ENCODE measurements at regions not wholly inside any gene's neighbourhood (a gene's known extent, or its start where the extent isn't known, plus 50 kb on each side); places are given as distances from the start of the nearest gene placed in this dataset.

GRCh38 chr7:24494832-24495231 is 78.4 kb upstream of the PALS2 start:
- no peak overlapping the region for H3K27ac ChIP-seq
- no peak for TF ChIP-seq CTCF (IDR thresholded peaks at IDR 0.05)
- H3K27me3 ChIP-seq, result peaks cover 0 to 8% (median 0%) of the 10 kb centered on the region in 7 donors
- intact Hi-C loops (cut with DNase I), result no loop called here
- no peaks in the 10 kb centered on the region for H3K4me1 ChIP-seq
- no peak for ATAC-seq
- no peak for DNase-seq
- H3K9me3 ChIP-seq, result peaks cover 0 to 15% (median 0%) of the 10 kb centered on the region in 11 donors
- H3K36me3 ChIP-seq, result no peaks in the 10 kb centered on the region
- H3K4me3 ChIP-seq, result no peak overlapping the region
- 91 to 94% methylated on average over 4 of the region's 4 CpGs for WGBS, 2 donors

- DNase-seq (no peak), ATAC-seq (no peak)
- H3K4me3 ChIP-seq, result no peak overlapping the region
- H3K4me1 ChIP-seq, result no peaks in the 10 kb centered on the region
- H3K27ac ChIP-seq, result no peak overlapping the region
- WGBS, 2 donors, result 67 to 72% methylated on average over 2 of the region's 2 CpGs
- H3K27me3 ChIP-seq, result peaks cover 0 to 11% (median 0%) of the 10 kb centered on the region in 7 donors
- TF ChIP-seq CTCF (IDR thresholded peaks at IDR 0.05), result no peak
- peaks cover 0 to 15% (median 0%) of the 10 kb centered on the region in 11 donors for H3K9me3 ChIP-seq
- intact Hi-C loops (cut with DNase I), result no loop called here
- H3K36me3 ChIP-seq, result no peaks in the 10 kb centered on the region
Observed at GRCh38 chr7:24496036-24496435, 77.2 kb upstream of the PALS2 start.

GRCh38 chr7:24498439-24498838 is 74.8 kb upstream of the PALS2 start:
- no peak overlapping the region for H3K4me3 ChIP-seq
- H3K4me1 ChIP-seq, result no peaks in the 10 kb centered on the region
- 50 to 61% methylated on average over 2 of the region's 2 CpGs for WGBS, 2 donors
- no peak for DNase-seq
- no peaks in the 10 kb centered on the region for H3K36me3 ChIP-seq
- ATAC-seq, result no peak
- no peak for TF ChIP-seq CTCF (IDR thresholded peaks at IDR 0.05)
- peaks cover 0 to 11% (median 0%) of the 10 kb centered on the region in 7 donors for H3K27me3 ChIP-seq
- H3K9me3 ChIP-seq, result peaks cover 0 to 15% (median 0%) of the 10 kb centered on the region in 11 donors
- intact Hi-C loops (cut with DNase I), result no loop called here
- H3K27ac ChIP-seq, result no peak overlapping the region

GRCh38 chr7:24499871-24500270 is 73.4 kb upstream of the PALS2 start:
- ATAC-seq (no peak), DNase-seq (no peak)
- Histone ChIP-seq H3K9me3 (peaks cover 0 to 9% (median 0%) of the 10 kb centered on the region in 11 donors), H3K4me1 (no peaks in the 10 kb centered on the region), H3K36me3 (no peaks in the 10 kb centered on the region), H3K27me3 (peaks cover 0 to 11% (median 0%) of the 10 kb centered on the region in 7 donors), H3K4me3 (no peak overlapping the region), H3K27ac (no peak overlapping the region)
- no peak for TF ChIP-seq CTCF (IDR thresholded peaks at IDR 0.05)
- intact Hi-C loops (cut with DNase I), result no loop called here
- 37% methylated on average over 2 of the region's 2 CpGs for WGBS, 2 donors
